Prostate gland (tissue), 2 donors: ENCODE measurements at regions not wholly inside any gene's neighbourhood (a gene's known extent, or its start where the extent isn't known, plus 50 kb on each side); places are given as distances from the start of the nearest gene placed in this dataset.

Experiments used
- POLR2A ChIP-seq: fragments of 450-650 bp; IDR thresholded peaks from one replicate; pipeline ENCODE4 v1.6.1; 2016; ENCODE audit warnings: antibody characterized with exemption, mild to moderate bottlenecking
- POLR2AphosphoS5 ChIP-seq: sonication (generic); formaldehyde crosslinking; IDR thresholded peaks from one replicate; pipeline ENCODE4 v1.6.1; 2017; ENCODE audit warnings: antibody characterized with exemption
- TF ChIP-seq, protein P1 (sequence below), 4 experiments: fragments of 200-600 bp in 2 of 4; fragments of 450-650 bp in 2 of 4; sonication (generic) in 2 of 4; IDR thresholded peaks; 1 replicate in 3 of 4; 2 replicates in 1 of 4; pipeline ENCODE4 v1.5.1; 2016 to 2019; ENCODE audit warnings: antibody characterized with exemption in 4 of 4, mild to moderate bottlenecking in 2 of 4, moderate library complexity in 2 of 4

- no peak for TF ChIP-seq POLR2A
- TF ChIP-seq, protein P1, sequence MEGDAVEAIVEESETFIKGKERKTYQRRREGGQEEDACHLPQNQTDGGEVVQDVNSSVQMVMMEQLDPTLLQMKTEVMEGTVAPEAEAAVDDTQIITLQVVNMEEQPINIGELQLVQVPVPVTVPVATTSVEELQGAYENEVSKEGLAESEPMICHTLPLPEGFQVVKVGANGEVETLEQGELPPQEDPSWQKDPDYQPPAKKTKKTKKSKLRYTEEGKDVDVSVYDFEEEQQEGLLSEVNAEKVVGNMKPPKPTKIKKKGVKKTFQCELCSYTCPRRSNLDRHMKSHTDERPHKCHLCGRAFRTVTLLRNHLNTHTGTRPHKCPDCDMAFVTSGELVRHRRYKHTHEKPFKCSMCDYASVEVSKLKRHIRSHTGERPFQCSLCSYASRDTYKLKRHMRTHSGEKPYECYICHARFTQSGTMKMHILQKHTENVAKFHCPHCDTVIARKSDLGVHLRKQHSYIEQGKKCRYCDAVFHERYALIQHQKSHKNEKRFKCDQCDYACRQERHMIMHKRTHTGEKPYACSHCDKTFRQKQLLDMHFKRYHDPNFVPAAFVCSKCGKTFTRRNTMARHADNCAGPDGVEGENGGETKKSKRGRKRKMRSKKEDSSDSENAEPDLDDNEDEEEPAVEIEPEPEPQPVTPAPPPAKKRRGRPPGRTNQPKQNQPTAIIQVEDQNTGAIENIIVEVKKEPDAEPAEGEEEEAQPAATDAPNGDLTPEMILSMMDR (IDR thresholded peaks at IDR 0.05): no peak
- no peak for TF ChIP-seq POLR2AphosphoS5
Observed at GRCh38 chr1:45258059-45258650, 51.8 kb upstream of the ZSWIM5 start.
